ENCODE measurements at regions not wholly inside any gene's neighbourhood (a gene's known extent, or its start where the extent isn't known, plus 50 kb on each side); places are given as distances from the start of the nearest gene placed in this dataset.

DNA sequence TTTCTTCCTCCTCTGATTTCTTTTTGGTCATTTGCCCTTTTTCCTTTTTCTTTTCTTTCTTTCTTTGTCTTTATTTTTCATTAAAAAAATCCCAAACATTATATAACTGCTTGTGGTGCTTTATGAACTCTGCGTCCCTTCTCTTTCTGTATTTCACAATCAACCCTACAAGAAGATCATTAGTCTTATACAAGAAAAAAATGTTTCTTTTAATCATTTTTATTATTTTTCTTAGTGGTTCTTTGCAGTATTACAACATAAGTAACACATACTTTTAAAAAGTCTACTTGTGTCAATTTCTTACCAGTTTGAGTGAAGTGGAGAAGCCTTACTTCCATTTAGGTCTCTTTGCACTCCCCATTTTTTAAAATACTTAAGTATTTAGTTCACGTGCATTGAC lies 212.7 kb upstream of the SMC2 start:
- H3K36me3 Mint-ChIP-seq = no peaks in the 10 kb centered on the region
- H3K9me3 Mint-ChIP-seq = no peaks in the 10 kb centered on the region
- H3K4me1 Mint-ChIP-seq (ENCODE audit: unreplicated experiment) = no peaks in the 10 kb centered on the region
- DNase-seq (ENCODE audit: extremely low spot score, unreplicated experiment) = no peak
- H3K4me3 Mint-ChIP-seq = no peak overlapping the region
- no peak overlapping the region for H3K27ac Mint-ChIP-seq
- TF ChIP-seq, protein P1, sequence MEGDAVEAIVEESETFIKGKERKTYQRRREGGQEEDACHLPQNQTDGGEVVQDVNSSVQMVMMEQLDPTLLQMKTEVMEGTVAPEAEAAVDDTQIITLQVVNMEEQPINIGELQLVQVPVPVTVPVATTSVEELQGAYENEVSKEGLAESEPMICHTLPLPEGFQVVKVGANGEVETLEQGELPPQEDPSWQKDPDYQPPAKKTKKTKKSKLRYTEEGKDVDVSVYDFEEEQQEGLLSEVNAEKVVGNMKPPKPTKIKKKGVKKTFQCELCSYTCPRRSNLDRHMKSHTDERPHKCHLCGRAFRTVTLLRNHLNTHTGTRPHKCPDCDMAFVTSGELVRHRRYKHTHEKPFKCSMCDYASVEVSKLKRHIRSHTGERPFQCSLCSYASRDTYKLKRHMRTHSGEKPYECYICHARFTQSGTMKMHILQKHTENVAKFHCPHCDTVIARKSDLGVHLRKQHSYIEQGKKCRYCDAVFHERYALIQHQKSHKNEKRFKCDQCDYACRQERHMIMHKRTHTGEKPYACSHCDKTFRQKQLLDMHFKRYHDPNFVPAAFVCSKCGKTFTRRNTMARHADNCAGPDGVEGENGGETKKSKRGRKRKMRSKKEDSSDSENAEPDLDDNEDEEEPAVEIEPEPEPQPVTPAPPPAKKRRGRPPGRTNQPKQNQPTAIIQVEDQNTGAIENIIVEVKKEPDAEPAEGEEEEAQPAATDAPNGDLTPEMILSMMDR (conservative IDR thresholded peaks at IDR 0.05) = peak; percentile 52
- no peaks in the 10 kb centered on the region for H3K27me3 Mint-ChIP-seq

DNA sequence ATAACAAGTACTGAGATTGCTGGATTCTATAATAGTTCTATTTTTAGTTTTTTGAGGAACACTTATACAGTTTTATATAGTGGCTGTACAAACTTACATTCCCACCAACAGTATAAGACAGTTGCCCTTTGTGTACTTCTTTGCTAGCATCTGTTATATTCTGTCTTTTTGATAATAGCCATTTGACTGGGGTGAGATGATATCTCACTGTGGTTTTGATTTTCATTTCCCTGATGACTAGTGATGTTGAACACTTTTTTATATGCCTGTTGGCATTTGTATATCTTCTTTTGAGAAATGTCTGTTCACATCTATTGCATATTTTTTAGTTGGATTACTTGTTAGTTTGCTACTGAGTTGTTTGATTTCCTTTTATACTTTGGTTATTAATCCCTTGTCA lies 204.1 kb upstream of the SMC2 start:
- no peak overlapping the region for H3K27ac Mint-ChIP-seq
- TF ChIP-seq, protein P1 (conservative IDR thresholded peaks at IDR 0.05) = no peak
- H3K4me3 Mint-ChIP-seq = no peak overlapping the region
- no peak for DNase-seq (ENCODE audit: extremely low spot score, unreplicated experiment)
- no peaks in the 10 kb centered on the region for H3K27me3 Mint-ChIP-seq
- H3K36me3 Mint-ChIP-seq = no peaks in the 10 kb centered on the region
- H3K4me1 Mint-ChIP-seq (ENCODE audit: unreplicated experiment) = no peaks in the 10 kb centered on the region
- H3K9me3 Mint-ChIP-seq = no peaks in the 10 kb centered on the region

DNA sequence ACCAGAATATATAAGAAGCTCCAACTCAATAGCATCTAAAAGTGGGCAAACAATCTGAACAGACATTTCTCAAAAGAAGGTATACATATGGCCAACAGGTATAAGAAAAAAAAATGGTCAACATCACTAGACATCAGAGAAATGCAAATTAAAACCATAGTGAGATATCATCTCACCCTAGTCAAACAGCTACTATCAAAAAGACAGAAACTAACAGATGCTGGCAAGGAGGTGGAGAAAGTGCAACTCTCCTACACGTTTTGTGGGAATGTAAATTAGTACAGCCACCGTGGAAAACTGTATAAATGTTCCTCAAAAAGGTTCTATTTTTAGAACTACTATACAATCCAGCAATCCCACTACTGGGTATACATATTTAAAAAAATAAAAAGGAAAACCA lies 199.9 kb upstream of the SMC2 start:
- no peaks in the 10 kb centered on the region for H3K9me3 Mint-ChIP-seq
- no peaks in the 10 kb centered on the region for H3K36me3 Mint-ChIP-seq
- no peak overlapping the region for H3K4me3 Mint-ChIP-seq
- H3K4me1 Mint-ChIP-seq (ENCODE audit: unreplicated experiment) = no peaks in the 10 kb centered on the region
- no peak overlapping the region for H3K27ac Mint-ChIP-seq
- DNase-seq (ENCODE audit: extremely low spot score, unreplicated experiment) = no peak
- no peaks in the 10 kb centered on the region for H3K27me3 Mint-ChIP-seq
- TF ChIP-seq, protein P1 (conservative IDR thresholded peaks at IDR 0.05) = no peak

DNA sequence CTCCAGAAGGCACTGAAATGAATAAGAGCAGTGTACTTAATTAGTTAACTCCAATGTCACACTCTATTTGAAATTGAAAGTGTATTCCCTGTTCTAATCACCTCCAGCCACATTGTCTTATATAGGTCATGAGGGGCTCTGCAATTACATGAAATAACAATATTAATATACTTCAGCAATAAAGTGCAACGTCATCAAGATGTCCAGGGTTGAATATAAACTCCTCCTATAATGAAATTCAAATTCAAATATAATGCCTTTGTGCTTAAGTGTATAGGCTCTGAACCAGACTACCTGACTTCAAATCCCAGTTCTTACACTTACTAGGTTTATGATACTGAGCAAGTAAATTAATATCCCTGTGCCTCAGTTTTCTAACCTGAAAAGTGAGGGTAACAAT lies 195.6 kb upstream of the SMC2 start:
- no peaks in the 10 kb centered on the region for H3K36me3 Mint-ChIP-seq
- DNase-seq (ENCODE audit: extremely low spot score, unreplicated experiment) = no peak
- H3K4me3 Mint-ChIP-seq = no peak overlapping the region
- H3K9me3 Mint-ChIP-seq = no peaks in the 10 kb centered on the region
- H3K27ac Mint-ChIP-seq = no peak overlapping the region
- TF ChIP-seq, protein P1 (conservative IDR thresholded peaks at IDR 0.05) = no peak
- H3K4me1 Mint-ChIP-seq (ENCODE audit: unreplicated experiment) = no peaks in the 10 kb centered on the region
- H3K27me3 Mint-ChIP-seq = no peaks in the 10 kb centered on the region

DNA sequence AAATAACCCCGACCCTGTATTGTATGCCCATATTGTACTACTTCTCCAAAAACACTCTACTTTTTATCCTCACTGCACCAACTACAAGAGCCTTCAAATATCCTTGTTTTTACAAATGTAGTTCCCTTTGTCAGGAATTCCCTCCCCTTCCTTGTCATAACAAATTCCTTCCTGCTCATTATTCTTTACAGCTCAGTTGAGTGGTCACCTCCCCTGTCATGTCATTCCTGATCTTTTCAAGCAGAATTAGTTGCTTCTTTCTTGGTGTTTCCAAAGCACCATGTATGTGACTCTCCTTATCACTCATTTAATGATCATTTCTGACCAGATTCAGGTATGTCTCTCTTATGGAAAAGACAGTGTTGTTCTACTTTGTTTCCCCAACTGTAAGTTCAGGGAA lies 194.2 kb upstream of the SMC2 start:
- H3K36me3 Mint-ChIP-seq = no peaks in the 10 kb centered on the region
- no peaks in the 10 kb centered on the region for H3K27me3 Mint-ChIP-seq
- no peaks in the 10 kb centered on the region for H3K9me3 Mint-ChIP-seq
- no peak for DNase-seq (ENCODE audit: extremely low spot score, unreplicated experiment)
- no peaks in the 10 kb centered on the region for H3K4me1 Mint-ChIP-seq (ENCODE audit: unreplicated experiment)
- H3K27ac Mint-ChIP-seq = no peak overlapping the region
- TF ChIP-seq, protein P1 (conservative IDR thresholded peaks at IDR 0.05) = no peak
- H3K4me3 Mint-ChIP-seq = no peak overlapping the region

DNA sequence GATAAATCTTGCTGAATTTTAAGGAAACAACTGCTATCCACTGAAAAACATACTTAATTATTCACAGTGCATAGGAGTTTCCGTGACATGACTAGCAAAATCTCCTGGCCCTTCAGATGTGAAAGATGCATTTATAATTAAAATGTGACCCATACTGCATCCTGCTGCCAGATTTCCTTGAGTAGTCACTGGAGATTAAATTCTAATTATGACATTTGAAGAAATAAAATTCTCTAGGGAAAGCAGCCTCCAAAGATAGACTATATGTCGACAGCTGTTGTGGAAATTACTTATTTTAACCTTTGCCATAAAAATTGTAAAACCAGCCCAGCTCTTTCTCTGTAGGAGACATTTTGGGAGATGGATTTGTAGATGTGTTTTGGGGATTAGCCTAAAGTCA lies 193.6 kb upstream of the SMC2 start:
- Mint-ChIP-seq H3K4me1 (ENCODE audit: unreplicated experiment) (no peaks in the 10 kb centered on the region), H3K27ac (no peak overlapping the region), H3K9me3 (no peaks in the 10 kb centered on the region), H3K36me3 (no peaks in the 10 kb centered on the region), H3K4me3 (no peak overlapping the region), H3K27me3 (no peaks in the 10 kb centered on the region)
- TF ChIP-seq, protein P1 (conservative IDR thresholded peaks at IDR 0.05) = no peak
- no peak for DNase-seq (ENCODE audit: extremely low spot score, unreplicated experiment)

Measured in type B pancreatic cell (in vitro differentiated cells).